GM11168 (cell line): ENCODE measurements at regions not wholly inside any gene's neighbourhood (a gene's known extent, or its start where the extent isn't known, plus 50 kb on each side); places are given as distances from the start of the nearest gene placed in this dataset.

ENCODE experiments used
- in situ Hi-C: fragments of 300-500 bp; cut with MboI; formaldehyde crosslinking; loops from one replicate; pipeline ENCODE4 v1.12.0; 2022; ENCODE audit warnings: low sequenced_read_pairs; ENCODE audit not compliant: unreplicated experiment

DNA sequence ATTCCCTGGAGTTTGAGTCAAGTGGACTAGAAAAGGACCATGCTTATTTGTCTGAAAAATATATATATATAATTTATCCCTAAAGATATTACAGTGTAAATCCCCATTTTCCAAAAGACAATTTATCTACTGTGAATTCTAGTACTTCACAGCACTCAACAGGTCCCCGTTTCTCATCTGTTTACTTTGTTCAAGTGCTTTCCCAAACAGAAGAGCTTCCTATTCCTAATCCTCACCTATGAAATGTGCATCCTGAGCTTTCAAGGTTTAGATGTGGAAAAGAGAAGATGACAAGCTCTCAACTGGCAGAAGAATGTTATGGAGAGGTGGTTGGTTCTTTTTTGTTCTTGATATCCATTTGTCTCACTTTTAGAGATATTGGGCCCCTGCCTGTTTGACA, 401.6 kb upstream of the ZNF608 start:
- in situ Hi-C loops: no loop called here

- in situ Hi-C loops: no loop called here
Measured at GRCh38 chr5:125148706-125149105, 402.3 kb upstream of the ZNF608 start.

DNA sequence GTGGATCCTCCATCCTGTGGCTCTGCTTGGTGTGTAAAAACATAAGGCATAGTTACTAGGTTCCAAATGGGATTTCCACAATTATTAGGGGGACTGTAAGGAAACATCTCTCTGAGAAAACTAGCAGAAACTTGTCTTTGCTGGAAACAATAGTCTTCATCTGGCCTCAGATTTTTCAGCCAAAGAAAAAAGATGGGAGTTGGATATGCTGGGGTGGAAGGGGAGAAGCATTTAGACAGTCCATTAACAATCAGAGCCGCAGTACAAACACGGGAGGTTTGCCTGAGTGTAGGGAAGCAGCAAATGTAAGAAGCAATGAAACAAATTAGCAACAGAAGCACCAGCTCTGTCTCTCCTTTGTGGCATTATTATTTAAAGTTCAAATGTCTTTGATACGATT, 402.7 kb upstream of the ZNF608 start:
- in situ Hi-C loops: no loop called here

GRCh38 chr5:125149527-125149926, 403.1 kb upstream of the ZNF608 start:
- in situ Hi-C loops: no loop called here

DNA sequence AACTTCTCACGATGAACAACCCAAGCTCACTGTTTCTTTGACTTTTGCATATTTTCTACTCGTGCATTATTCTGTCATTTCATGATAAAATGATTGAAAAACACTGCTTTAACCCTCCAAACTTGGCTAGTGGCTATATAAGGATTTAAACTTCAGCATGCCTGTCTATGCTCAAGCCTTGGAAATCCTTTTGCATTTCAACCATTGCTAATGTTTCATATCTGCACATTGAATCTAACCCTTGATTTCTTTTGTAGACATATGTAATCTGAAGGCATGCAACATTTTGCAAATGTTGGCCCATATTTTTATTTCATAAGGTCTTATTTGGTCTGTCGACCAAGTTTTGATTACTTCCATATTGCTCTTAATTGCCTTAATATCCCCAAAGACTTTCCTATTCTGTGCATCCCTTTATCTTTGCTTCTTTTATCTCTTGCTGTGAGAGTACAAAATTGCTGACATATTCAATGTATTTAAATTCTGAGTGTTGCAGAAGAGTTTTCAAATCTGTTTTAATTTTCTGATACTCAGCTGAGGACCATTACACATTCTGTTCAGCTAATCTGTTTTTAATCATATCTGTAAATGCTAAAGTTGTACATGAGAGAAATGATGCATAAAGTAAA, 403.7 kb upstream of the ZNF608 start:
- in situ Hi-C loops: no loop called here

DNA sequence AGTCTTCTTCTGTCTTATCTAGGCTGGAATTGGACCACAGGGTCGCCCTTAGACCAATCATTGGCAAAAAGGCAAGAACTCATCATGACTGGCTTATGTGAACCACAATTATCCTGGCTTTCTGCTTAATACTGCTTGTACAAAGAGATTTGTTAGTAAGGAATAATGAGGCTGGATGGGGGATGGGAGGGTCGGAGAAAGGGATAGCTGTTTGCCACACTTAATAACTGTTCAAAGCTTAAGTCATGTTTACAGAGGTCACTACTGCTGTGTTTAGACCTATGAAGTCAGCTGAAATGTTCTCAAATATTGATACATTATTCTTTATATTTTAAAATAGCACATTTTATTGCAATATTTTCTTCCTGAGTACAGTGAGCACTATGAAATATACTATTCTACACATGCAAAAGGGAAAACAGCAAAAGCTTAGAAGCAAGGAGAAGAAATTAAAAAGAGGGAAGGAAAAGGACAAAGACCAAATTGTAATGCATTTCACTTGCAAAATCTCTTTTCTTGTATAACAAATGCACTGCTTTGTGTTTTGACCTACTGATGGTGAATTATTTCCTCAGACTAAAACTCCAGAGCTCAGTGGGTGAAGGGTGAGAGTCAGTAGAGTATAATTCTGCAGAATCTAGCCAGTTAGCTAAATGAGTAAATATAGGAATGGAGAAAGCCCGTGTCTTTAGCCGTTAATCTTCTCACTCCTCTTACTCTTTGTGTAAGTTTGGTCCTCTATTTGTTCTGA, 404.9 kb upstream of the ZNF608 start:
- in situ Hi-C loops: no loop called here

- in situ Hi-C loops: no loop called here
Measured at GRCh38 chr5:125152044-125152443, 405.6 kb upstream of the ZNF608 start.

DNA sequence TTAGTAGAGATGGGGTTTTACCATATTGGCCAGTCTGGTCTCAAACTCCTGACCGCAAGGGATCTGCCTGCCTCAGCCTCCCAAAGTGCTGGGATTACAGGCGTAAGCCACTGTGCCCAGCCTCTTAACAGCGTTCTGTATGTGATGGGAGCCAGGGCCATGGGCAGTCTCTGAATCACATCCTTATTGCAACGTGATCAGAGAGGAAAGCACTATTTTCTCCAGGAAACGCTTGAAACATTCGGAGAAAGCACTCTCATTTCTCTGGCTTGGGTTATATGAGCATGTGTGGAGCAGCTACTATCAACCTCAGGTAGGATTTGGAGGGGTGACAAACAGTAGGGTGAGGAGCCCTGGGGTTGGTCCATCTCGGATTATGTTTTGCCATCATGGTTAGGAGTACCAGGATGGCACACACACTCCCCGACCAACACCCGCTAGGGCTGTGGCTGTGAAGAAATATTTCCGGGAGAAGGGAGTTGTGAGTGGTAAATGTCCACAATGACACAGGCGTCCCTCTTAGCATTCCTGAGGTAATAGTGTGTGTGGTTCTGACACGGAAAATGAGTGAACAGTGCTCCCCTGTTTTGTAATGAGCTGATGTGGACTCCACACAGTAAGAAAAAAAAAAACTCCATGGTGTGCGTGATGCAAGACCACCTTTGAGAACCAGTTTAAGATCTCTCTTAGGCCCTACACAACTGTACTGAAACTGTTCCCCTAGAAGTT, 406.2 kb upstream of the ZNF608 start:
- in situ Hi-C loops: no loop called here

DNA sequence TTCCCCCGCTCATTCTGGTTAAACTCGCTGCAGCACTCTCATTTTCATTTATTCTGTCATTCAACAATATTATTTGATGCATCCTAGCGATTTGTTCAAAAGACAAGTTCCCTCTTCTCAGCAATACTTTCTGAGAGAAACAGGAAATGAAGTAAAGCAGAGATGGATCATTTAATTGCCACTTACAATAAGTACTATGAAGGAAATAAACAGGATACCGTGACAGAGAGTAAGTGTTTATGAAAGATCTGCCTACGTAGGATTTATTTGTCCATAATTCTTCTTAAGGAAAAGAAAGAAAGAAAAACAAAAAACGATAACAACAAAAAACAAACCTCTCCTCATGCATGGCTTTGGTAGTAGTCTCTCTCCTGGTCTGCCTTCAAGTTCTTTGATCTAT, 406.8 kb upstream of the ZNF608 start:
- in situ Hi-C loops: no loop called here

DNA sequence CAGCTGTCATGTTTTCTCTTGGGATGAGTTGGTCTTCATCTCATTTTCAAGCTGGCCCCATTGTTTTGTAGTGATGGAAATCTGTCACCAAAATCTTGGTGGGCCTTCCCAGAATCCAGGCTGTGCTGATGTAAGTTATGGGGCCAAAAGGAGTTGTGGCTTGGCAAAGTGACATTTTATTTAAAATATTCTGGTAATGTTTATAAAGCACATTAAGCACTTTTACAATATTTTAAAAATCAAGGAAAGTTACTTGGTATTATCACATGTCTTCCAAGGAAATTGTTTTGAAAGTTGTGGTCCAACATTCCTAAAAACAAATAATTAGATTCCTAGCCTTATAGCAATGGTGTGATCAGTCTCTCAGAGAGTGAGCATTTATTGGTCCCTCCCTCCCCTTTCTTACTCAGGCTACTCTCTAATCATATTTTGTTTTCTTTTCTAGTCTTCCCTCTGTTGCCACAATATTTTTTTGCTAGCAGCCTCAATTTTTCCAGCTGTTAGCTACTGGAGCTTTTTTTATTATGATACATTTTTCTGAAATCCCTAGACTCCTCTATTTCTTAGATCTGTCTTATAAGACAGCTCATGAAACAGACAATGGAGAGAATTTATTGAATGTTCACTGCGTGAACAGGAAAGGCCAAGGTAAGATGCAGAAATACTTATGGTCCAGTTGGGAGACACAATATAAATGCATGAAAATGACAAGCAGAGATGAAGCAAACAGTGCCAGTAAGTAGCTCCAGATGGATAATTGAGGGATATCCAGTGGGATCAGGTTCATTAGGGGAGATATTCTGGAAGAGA, 408.1 kb upstream of the ZNF608 start:
- in situ Hi-C loops: no loop called here

DNA sequence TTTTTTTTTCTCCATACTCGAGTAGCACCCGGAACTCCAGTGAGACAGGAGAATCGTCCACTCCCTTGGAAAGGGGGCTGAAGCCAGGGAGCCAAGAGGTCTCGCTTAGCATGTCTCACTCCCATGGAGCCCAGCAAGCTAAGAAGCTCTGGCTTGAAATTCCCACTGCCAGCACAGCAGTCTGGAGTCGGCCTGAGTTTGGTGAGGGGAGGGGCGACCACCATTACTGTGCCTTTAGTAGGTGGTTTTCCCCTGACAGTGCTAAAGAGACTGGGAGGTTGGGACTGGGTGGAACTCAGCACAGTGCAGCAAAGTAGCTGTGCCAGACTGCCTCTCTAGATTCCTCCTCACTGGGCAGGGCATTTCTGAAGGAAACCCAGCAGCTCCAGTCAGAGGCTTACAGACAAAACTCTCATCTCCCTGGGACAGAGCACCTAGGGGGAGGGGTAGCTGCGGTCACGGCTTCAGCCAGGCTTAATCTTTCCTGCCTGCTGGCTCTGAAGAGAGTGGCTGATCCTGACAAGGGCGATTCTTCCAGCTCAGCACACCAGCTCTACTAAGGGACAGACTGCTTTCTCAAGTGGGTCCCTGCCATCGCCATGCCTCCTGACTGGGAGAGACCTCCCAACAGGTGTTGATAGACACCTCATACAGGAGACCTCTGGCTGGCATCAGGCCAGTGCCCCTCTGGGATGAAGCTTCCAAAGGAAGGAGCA, 414.5 kb upstream of the ZNF608 start:
- in situ Hi-C loops: no loop called here

DNA sequence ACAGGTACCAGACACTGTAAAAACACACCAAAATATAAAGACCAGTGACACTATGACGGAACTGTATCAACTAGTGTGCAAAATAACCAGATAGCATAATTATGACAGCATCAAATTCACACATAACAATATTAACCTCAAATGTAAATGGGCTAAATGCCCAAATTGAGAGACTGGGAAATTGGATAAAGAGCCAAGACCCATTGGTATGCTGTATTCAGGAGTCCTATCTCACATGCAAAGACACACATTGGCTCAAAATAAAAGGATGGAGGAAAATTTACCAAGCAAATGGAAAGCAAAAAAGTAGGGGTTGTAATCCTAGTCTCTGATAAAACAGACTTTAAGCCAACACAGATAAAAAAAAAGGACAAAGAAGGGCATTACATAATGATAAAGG, 416.3 kb upstream of the ZNF608 start:
- in situ Hi-C loops: no loop called here

DNA sequence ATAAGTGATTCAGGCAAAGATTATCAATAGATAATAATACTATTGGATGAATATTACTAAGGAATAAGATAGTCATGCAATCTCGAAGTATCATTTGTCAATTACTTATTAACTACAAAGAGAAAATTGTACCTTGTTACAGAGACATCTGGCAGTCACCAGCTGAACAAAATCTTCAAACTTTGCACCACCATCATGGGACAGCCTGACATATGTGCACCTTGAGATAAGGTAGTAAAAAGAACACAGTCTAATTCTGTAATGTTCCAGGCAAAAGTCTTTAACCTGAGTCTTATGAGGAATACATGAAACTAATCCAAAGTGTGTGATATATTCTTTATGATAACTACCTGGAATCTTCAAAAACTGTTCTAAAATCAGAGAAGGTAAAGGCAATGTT, 423.0 kb upstream of the ZNF608 start:
- in situ Hi-C loops: no loop called here

DNA sequence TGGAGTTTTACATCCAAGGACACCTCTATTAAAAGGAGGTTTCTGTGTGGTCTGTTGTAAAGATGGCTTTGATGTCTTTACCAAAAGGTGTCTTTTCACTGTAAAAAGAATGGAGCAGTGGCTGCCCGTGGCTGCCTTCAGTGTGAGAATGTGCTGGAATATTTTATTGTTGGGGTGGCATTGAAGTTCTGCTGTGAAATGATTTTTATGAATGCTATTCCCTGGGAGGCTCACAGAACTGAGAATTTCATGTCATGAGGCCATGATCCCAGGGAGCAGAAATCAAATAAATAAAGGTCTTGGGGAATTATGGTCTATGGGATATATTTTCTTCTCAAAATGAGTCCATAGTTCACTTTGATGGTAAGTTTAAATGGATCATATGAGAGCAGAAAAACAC, 425.2 kb upstream of the ZNF608 start:
- in situ Hi-C loops: no loop called here

DNA sequence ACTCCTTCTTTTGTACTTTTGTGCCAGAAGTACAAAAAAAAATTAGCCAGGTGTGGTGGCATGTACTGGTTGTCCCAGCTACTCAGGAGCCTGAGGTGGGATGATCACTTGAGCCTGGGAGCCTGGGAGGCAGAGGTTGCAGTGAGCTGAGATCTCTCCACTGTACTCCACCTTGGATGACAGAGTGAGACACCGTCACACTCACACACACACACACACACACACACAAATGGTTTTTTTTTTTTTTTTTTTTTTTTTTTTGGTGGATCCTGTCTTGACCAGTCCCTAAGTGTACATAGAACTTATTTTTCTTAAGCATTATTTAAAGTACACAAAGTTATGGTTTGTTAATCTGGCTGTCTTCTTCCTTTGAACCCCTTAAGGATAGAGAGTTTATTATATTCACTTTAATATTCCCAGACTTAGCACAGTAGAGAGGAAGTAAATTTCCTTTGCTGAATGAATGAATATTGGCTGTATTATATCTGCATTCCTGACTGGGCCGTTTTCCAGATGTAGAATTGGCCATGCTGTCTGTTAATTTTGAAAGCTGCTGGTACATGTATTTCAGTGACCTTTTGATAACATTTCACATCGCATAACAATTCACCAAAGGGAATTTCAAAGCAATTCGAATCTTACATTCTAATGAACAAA, 429.0 kb upstream of the ZNF608 start:
- in situ Hi-C loops: no loop called here

- in situ Hi-C loops: no loop called here
Measured at GRCh38 chr5:125176005-125176390, 429.6 kb upstream of the ZNF608 start.

DNA sequence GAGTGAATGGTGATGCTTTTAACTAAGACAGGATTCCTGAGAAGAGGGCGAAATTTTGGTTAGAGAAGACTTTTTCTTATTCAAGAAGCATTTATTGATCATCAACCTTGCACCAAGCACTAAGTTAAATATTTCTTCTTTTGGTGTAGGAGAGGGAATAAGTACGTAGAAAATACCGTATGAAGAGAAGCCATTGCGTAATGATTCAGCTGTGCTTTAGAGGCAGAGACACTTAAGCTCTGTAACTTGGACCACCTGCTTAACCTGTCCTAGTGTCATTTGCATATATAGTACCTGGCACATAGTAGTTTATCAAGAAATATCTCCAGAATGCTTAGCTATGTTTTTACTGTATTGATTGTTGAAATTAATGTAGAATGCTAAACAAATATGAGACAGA, 430.9 kb upstream of the ZNF608 start:
- in situ Hi-C loops: no loop called here

- in situ Hi-C loops: no loop called here
Measured at GRCh38 chr5:125179612-125180011, 433.2 kb upstream of the ZNF608 start.

DNA sequence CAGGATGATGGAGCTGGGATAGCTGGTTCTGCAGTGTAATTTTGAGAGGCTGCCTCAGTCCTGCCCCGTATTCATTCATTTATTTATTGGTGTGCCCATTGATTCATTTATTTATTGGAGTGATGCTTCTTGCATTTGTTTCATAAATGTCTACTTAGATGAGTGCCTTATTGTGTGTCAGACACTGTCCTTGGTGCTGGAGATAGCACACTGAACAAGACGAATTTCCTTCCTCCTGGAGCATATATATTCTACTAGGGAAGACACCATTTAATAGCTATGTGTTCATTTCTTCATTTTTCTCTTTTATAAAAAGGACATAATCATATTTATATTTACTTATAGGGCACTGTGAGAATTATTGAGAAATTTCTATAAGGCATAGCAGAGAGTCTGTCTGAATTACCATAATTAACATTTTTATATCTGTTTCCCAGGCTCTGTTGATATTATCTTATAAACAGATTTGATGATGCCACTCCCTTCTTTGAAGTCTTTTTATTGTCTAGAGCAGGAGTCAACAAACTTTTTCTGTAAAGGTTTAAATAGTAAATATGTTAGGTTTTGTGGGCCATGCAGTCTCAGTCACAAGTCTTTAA, 433.9 kb upstream of the ZNF608 start:
- in situ Hi-C loops: no loop called here
